Activated T-helper 2 cell treated with anti-CD3 and anti-CD28 coated beads, Interferon-gamma antibody, Interleukin-2, Interleukin-4, amounts not matched to agents 10 μg/mL and 5 μg/mL and 100 μg/mL, durations not matched to agents 14 hours and 24 hours and 36 hours (primary cell): ENCODE measurements at regions not wholly inside any gene's neighbourhood (a gene's known extent, or its start where the extent isn't known, plus 50 kb on each side); places are given as distances from the start of the nearest gene placed in this dataset.

Experiments used
- DNase-seq: peaks from one replicate; pipeline ENCODE4 v3.0.0; 2021; ENCODE audit warnings: low spot score
- H3K27ac Mint-ChIP-seq: one replicate; pipeline ENCODE4 v1.8.0; 2021; ENCODE audit warnings: mixed read lengths
- H3K27me3 Mint-ChIP-seq: one replicate; pipeline ENCODE4 v1.8.0; 2021; ENCODE audit warnings: low read depth, mixed read lengths
- H3K36me3 Mint-ChIP-seq: one replicate; pipeline ENCODE4 v1.8.0; 2021; ENCODE audit warnings: low read depth, mixed read lengths
- H3K4me1 Mint-ChIP-seq: one replicate; pipeline ENCODE4 v1.8.0; 2021; ENCODE audit warnings: low read depth, mixed read lengths
- H3K4me3 Mint-ChIP-seq: one replicate; pipeline ENCODE4 v1.8.0; 2021; ENCODE audit warnings: low read depth, mild to moderate bottlenecking, moderate library complexity, mixed read lengths
- H3K9me3 Mint-ChIP-seq: one replicate; pipeline ENCODE4 v1.8.0; 2021; ENCODE audit warnings: mixed read lengths
- intact Hi-C: fragments of 100-400 bp; cut with micrococcal nuclease; formaldehyde crosslinking; loops from one replicate; pipeline ENCODE4 v1.15.1; 2023

DNA sequence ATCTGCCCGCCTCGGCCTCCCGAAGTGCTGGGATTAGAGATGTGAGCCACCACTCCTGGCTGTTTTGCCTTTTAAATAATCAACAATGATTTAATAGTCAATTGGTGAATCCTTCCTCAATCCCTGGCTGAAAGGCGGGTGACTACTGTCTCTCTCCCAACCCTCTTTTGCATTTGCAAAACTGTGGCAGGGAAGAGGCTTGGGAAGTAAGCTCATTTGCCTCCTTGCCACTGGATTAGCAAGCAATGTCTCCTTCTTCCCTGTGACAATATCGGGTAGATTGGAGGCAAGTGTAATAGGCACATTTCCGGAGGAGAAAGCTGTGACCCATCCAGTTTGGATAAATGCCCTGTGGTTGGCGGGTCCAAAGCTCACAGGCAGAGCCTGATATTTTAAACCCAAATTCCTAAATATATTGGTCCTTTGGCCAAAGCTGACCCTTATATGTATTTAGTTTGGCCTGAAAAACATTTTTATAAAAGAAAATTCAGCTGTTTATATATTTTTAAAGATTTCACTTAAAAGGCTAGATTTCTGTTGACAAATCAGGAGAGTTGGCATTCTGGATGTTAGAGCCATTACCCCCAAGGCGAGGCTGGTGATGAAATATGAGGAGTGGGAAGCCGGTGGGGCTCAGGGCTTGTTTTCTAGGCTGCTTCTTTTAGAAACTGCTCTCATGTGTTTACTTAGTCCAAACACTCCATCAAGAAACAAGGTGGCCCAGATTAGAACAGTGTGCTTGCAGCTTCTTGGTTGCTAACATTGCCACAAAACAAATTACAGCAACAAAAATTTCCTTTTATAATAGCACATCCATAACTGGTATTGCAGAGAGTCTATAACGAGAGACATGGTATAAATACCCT is 646.9 kb upstream of the TMEM132C start:
- H3K36me3 Mint-ChIP-seq: no peaks in the 10 kb centered on the region
- intact Hi-C loops: no loop called here
- H3K4me1 Mint-ChIP-seq: no peaks in the 10 kb centered on the region
- H3K4me3 Mint-ChIP-seq: no peak overlapping the region
- H3K27me3 Mint-ChIP-seq: no peaks in the 10 kb centered on the region
- peaks cover 16% of the 10 kb centered on the region for H3K9me3 Mint-ChIP-seq
- no peak overlapping the region for H3K27ac Mint-ChIP-seq
- DNase-seq: no peak

DNA sequence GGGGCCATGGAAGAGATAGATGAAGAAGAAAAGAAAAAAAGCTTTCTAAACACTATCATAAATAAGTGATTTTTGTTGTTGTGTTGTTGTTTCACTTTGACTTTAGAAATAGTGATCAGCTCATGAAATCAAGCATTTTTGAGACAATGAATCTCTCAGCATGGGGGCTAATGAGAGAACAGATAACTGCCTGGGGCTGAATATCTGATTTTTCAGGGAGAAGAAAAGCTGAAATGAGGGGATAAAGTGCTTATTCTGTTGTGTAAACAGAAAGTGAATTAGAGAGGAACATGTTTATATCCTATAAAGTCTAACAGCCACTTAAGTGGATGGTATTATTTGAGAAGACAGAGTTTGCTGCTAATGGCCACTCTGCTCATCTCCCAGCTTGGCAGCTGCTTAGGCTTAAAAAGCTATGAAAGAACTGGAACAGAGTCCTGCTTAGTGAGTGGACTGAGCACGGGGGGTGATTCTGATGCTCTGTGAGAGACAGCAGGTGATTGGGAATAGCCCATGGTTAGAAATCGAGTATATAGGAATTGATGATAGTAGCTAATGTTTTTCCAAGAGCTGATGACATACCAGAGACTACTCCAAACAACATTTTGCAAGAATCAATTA is 646.1 kb upstream of the TMEM132C start:
- Mint-ChIP-seq H3K27ac (no peak overlapping the region), H3K36me3 (no peaks in the 10 kb centered on the region), H3K9me3 (peaks cover 16% of the 10 kb centered on the region), H3K4me1 (no peaks in the 10 kb centered on the region), H3K27me3 (no peaks in the 10 kb centered on the region), H3K4me3 (no peak overlapping the region)
- no peak for DNase-seq
- intact Hi-C loops: no loop called here

DNA sequence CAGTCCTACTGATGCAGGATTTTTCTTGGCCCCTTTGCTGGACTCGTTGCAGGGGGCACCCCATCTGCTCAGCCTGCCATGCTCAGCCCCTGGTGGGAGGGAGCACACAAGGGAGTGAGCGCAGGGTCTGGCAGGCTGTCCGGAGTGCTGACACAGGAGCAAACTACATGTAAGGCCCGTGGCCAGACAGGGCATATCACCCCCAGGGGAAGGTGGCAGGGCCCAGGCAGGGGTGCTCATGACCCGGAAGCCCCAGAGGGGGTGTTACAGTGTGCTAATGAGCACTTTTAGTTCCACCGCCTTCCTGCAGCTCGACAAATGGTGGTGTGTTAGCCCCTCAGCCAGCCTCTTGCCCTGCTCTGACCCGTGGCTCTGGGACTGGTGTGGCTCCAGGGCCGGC is 645.6 kb upstream of the TMEM132C start:
- DNase-seq: no peak
- Mint-ChIP-seq H3K9me3 (peaks cover 11% of the 10 kb centered on the region), H3K27ac (no peak overlapping the region), H3K4me3 (no peak overlapping the region), H3K27me3 (no peaks in the 10 kb centered on the region), H3K36me3 (no peaks in the 10 kb centered on the region), H3K4me1 (no peaks in the 10 kb centered on the region)
- intact Hi-C loops: no loop called here

DNA sequence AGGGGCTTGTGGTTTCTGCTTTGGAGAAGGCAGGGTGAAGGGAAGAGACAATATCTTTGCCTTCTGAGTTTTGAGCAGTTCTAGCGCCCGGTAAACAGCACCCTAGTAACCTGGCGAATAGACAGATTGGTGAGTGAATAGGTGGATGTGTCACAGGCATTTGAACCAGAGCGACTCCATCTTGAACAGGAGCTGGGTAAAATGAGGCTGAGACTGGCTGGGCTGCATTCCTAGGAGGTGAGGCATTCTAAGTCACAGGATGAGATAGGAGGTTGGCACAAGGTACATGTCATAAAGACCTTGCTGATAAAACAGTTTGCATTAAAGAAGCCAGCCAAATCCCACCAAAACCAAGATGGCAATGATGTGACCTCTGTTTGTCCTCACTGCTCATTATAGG is 643.6 kb upstream of the TMEM132C start:
- H3K4me3 Mint-ChIP-seq: no peak overlapping the region
- no peak for DNase-seq
- no peaks in the 10 kb centered on the region for H3K27me3 Mint-ChIP-seq
- intact Hi-C loops: no loop called here
- H3K4me1 Mint-ChIP-seq: no peaks in the 10 kb centered on the region
- no peaks in the 10 kb centered on the region for H3K36me3 Mint-ChIP-seq
- no peak overlapping the region for H3K27ac Mint-ChIP-seq
- H3K9me3 Mint-ChIP-seq: peaks cover 10% of the 10 kb centered on the region

- Mint-ChIP-seq H3K4me3 (no peak overlapping the region), H3K36me3 (no peaks in the 10 kb centered on the region), H3K4me1 (no peaks in the 10 kb centered on the region), H3K27me3 (no peaks in the 10 kb centered on the region), H3K27ac (no peak overlapping the region), H3K9me3 (peaks cover 10% of the 10 kb centered on the region)
- no peak for DNase-seq
- intact Hi-C loops: no loop called here
Observed at GRCh38 chr12:127625176-127625771, 641.7 kb upstream of the TMEM132C start.

DNA sequence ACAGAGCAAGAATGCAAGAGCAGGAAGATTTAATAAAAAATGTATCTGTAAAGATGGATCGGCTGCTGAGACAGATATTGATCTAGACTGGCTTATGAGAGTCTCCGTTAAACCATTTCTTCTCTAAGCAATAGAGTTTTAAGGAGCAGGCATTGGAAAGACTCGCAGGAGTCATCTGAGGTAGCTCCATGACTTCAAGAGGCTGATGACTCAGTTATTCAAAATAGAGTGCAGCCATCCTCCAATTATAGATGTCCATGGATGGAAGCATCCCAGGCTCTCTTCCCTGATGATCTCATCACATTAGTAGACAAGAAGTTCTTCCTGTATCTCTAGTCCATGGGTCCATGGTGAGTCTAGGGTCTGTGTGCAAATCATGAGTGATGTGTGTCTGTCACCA is 638.3 kb upstream of the TMEM132C start:
- Mint-ChIP-seq H3K4me1 (no peaks in the 10 kb centered on the region), H3K27ac (no peak overlapping the region), H3K27me3 (no peaks in the 10 kb centered on the region), H3K4me3 (no peak overlapping the region), H3K9me3 (peaks cover 8% of the 10 kb centered on the region), H3K36me3 (no peaks in the 10 kb centered on the region)
- intact Hi-C loops: no loop called here
- no peak for DNase-seq

DNA sequence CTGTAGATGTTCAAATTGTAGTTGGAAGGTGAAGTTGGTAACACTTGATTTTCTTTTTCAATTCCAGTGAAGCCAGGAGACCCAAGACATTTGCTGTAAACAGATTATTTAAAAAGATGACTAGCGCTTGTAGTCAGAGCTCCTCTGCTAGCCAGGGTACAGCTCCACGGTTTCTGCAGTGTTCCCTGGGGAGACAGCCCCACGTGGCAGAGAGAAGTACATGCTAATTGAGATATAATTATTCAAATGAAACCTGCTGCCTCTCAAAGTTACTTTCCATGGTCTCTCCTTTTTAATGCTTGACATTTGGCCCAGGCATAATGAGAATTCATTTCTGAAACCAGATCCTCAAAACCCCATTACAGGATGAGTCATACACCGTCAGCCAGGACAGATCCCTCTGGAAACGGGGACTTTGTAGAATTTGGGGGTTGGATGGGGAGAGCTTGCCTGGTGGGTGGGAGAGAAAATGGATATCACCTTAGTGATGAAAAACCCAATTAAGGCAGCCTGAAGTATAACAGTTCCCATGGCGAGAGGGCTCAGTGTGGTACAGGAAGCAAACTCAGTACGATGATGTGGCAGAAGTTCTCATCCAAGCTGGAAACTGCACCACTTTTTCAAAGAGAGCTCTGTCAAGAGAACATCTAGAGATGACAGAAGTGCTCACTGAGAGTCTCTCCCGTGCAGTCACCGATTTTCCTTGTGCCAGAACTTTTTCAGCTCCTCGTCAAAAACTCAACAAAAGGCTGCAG is 637.7 kb upstream of the TMEM132C start:
- no peak for DNase-seq
- Mint-ChIP-seq H3K4me1 (no peaks in the 10 kb centered on the region), H3K27ac (no peak overlapping the region), H3K27me3 (no peaks in the 10 kb centered on the region), H3K36me3 (no peaks in the 10 kb centered on the region), H3K4me3 (no peak overlapping the region), H3K9me3 (peaks cover 8% of the 10 kb centered on the region)
- intact Hi-C loops: no loop called here

DNA sequence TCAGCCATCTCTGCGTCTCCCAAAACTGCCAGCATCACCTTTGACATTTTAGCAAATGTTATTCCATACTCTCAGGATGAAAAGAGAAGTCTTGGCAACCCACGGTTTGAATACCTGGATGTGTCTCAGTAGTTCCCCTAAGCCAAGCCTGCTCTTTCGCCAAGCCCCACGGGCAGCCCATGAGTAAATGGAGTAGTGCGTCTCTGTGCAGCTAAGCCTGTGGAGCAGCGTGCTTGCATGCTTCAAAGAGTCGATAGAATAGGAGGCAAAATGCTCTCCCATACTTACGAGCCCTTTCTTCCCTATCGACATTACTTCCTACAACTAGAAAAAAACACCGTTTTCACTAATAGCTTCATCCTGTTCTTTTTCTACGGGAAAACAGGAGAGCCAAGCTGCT is 634.5 kb upstream of the TMEM132C start:
- Mint-ChIP-seq H3K27me3 (no peaks in the 10 kb centered on the region), H3K27ac (no peak overlapping the region), H3K36me3 (no peaks in the 10 kb centered on the region), H3K4me3 (no peak overlapping the region), H3K4me1 (no peaks in the 10 kb centered on the region), H3K9me3 (peaks cover 13% of the 10 kb centered on the region)
- intact Hi-C loops: no loop called here
- no peak for DNase-seq

DNA sequence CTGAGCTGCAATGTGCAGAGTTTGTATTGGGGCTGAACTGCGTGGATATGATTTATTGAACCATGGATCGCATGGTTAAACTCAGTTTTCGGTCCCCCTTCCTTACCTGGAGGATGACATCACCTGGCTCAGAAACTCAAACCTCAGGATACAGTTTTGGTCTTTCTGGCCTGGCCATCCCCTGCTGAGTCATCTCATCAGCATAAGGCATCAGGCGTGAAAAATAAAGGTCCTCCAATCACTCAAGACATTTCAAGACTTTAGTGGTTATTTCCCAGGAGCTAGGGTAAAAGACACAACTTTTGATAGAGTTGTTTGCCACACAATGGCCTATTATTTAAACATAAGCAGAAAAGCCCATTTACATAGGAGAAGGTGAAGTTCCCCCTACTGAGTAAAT is 631.1 kb upstream of the TMEM132C start:
- intact Hi-C loops: no loop called here
- no peaks in the 10 kb centered on the region for H3K36me3 Mint-ChIP-seq
- H3K4me1 Mint-ChIP-seq: no peaks in the 10 kb centered on the region
- no peak overlapping the region for H3K27ac Mint-ChIP-seq
- no peak overlapping the region for H3K4me3 Mint-ChIP-seq
- H3K27me3 Mint-ChIP-seq: no peaks in the 10 kb centered on the region
- DNase-seq: no peak
- H3K9me3 Mint-ChIP-seq: peaks cover 13% of the 10 kb centered on the region

DNA sequence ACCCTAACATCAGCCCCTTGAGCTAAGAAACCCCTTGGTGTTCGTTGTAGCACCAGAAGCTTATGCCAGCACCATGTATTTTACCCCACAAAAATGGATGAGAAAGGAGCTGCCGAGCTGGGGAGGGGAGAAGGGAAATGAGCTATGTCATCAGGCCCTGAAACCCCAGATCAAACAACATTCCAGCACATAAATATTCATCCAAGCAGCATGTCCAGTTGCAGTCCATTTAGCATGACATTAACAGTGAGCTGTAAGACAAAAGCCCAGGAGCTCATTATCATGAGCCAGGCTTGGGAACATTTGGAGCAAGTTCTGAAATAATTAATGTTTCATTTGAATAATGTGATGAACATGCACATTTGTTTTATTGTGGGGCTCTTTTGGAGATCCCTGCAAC is 630.1 kb upstream of the TMEM132C start:
- no peaks in the 10 kb centered on the region for H3K4me1 Mint-ChIP-seq
- intact Hi-C loops: no loop called here

GRCh38 chr12:127640181-127640886 is 626.6 kb upstream of the TMEM132C start:
- Mint-ChIP-seq H3K4me3 (no peak overlapping the region), H3K27ac (no peak overlapping the region), H3K36me3 (no peaks in the 10 kb centered on the region), H3K9me3 (peaks cover 20% of the 10 kb centered on the region), H3K27me3 (no peaks in the 10 kb centered on the region), H3K4me1 (no peaks in the 10 kb centered on the region)
- intact Hi-C loops: no loop called here
- no peak for DNase-seq

More for the DNA sequence above, 630.1 kb upstream of the TMEM132C start:
- no peak for DNase-seq
- H3K27me3 Mint-ChIP-seq: no peaks in the 10 kb centered on the region
- H3K9me3 Mint-ChIP-seq: peaks cover 12% of the 10 kb centered on the region
- no peak overlapping the region for H3K4me3 Mint-ChIP-seq
- no peak overlapping the region for H3K27ac Mint-ChIP-seq
- H3K36me3 Mint-ChIP-seq: no peaks in the 10 kb centered on the region

DNA sequence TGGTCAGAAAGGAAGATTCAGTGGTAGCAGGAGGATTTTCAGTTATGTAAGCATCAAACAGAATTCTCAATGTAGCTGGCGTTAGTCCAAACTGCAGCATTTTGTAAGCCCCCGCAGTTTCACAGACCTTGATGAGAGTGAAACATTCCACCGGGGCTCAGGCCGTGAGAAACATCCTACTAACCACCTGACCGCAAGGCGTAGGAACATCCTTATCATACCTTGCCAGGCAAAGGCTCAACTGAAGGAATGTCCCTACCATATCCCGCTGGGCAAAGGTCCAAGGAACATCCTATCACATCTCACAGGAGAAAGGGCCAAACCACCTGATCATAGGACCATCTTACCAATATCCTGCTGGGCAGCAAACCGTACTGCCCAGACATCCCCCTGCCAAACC is 624.8 kb upstream of the TMEM132C start:
- peaks cover 20% of the 10 kb centered on the region for H3K9me3 Mint-ChIP-seq
- no peaks in the 10 kb centered on the region for H3K27me3 Mint-ChIP-seq
- intact Hi-C loops: no loop called here
- H3K27ac Mint-ChIP-seq: no peak overlapping the region
- H3K4me1 Mint-ChIP-seq: no peaks in the 10 kb centered on the region
- no peak for DNase-seq
- H3K4me3 Mint-ChIP-seq: no peak overlapping the region
- H3K36me3 Mint-ChIP-seq: no peaks in the 10 kb centered on the region
